HEK293T (cell line): ENCODE measurements at regions not wholly inside any gene's neighbourhood (a gene's known extent, or its start where the extent isn't known, plus 50 kb on each side); places are given as distances from the start of the nearest gene placed in this dataset.
A peak's percentile ranks its signal among the peaks of the same experiment; 100 is the strongest.

Experiments
- CTCF ChIA-PET: fragments of 350-600 bp; formaldehyde crosslinking; extraction: SDS; loops from one replicate; lab custom pipeline; 2021; ENCODE audit warnings: antibody characterized with exemption, inconsistent platforms; lab: Yijun Ruan, JAX
- POLR2A ChIA-PET: fragments of 350-600 bp; formaldehyde crosslinking; extraction: SDS; loops from one replicate; lab custom pipeline; 2020; ENCODE audit warnings: antibody characterized with exemption, inconsistent platforms; lab: Yijun Ruan, JAX
- DNase-seq: peaks from one replicate; pipeline ENCODE4 v3.0.0; 2012; ENCODE audit warnings: mixed read lengths; ENCODE audit errors: extremely low spot score
- ARNT ChIP-seq: fragments of 450-650 bp; IDR thresholded peaks from 2 replicates; pipeline ENCODE4 v1.6.1; 2017; ENCODE audit warnings: mild to moderate bottlenecking
- BHLHE40 ChIP-seq: fragments of 450-650 bp; IDR thresholded peaks from 2 replicates; pipeline ENCODE4 v1.6.1; 2016; ENCODE audit warnings: mild to moderate bottlenecking, moderate library complexity, borderline replicate concordance
- CTBP1 ChIP-seq: fragments of 450-650 bp; IDR thresholded peaks from 2 replicates; pipeline ENCODE4 v1.6.1; 2016; ENCODE audit warnings: borderline replicate concordance
- ELF4 ChIP-seq: fragments of 450-650 bp; IDR thresholded peaks from 2 replicates; pipeline ENCODE4 v1.6.1; 2017; ENCODE audit warnings: antibody characterized with exemption
- FOXA1 ChIP-seq: fragments of 450-650 bp; IDR thresholded peaks from 2 replicates; pipeline ENCODE4 v1.6.1; 2016; ENCODE audit warnings: mild to moderate bottlenecking
- FOXK2 ChIP-seq: fragments of 450-650 bp; IDR thresholded peaks from 2 replicates; pipeline ENCODE4 v1.6.1; 2016; ENCODE audit warnings: mild to moderate bottlenecking
- FOXM1 ChIP-seq: fragments of 450-650 bp; IDR thresholded peaks from 2 replicates; pipeline ENCODE4 v1.6.1; 2017; ENCODE audit warnings: mild to moderate bottlenecking, borderline replicate concordance
- HDGF ChIP-seq: fragments of 450-650 bp; IDR thresholded peaks from 2 replicates; pipeline ENCODE4 v1.6.1; 2017; ENCODE audit warnings: antibody characterized with exemption, borderline replicate concordance
- L3MBTL2 ChIP-seq: fragments of 450-650 bp; conservative IDR thresholded peaks from 2 replicates; pipeline ENCODE4 v1.6.1; 2016; ENCODE audit warnings: mild to moderate bottlenecking
- LEF1 ChIP-seq: fragments of 450-650 bp; IDR thresholded peaks from 2 replicates; pipeline ENCODE4 v1.6.1; 2017; ENCODE audit warnings: mild to moderate bottlenecking, borderline replicate concordance
- NFRKB ChIP-seq: fragments of 450-650 bp; IDR thresholded peaks from 2 replicates; pipeline ENCODE4 v1.6.1; 2016; ENCODE audit warnings: mild to moderate bottlenecking, moderate library complexity
- SP1 ChIP-seq: fragments of 450-650 bp; IDR thresholded peaks from 2 replicates; pipeline ENCODE4 v1.6.1; 2017
- SUZ12 ChIP-seq: fragments of 450-650 bp; IDR thresholded peaks from 2 replicates; pipeline ENCODE4 v1.6.1; 2016; ENCODE audit warnings: mild to moderate bottlenecking
- TARDBP ChIP-seq: fragments of 450-650 bp; IDR thresholded peaks from 2 replicates; pipeline ENCODE4 v1.6.1; 2016
- ZNF384 ChIP-seq: fragments of 450-650 bp; IDR thresholded peaks from 2 replicates; pipeline ENCODE4 v1.6.1; 2016
- TF ChIP-seq, protein P1 (sequence below): fragments of 450-650 bp; IDR thresholded peaks from 2 replicates; pipeline ENCODE4 v1.6.1; 2016

DNA sequence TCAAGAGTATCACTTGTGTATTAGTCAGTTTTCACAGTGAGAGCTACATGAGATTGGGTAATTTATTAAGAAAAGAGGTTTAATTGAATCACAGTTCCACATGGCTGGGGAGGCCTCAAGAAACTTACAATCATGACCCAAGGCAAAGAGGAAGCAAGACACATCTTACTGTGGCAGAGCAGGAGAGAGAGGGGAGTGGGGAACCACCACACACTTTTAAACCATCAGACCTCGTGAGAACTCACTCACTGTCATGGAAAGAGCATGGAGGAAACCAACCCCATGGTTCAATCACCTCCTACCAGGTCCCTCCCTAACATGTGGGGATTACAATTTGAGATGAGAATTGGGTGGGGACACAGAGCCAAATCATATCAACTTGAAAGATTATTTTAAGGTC, 522.9 kb downstream of the FLRT2 start:
- TF ChIP-seq CTBP1 (no peak), L3MBTL2 (no peak), ZNF384 (no peak), SP1 (no peak), ELF4 (no peak), ARNT (no peak), FOXM1 (no peak), SUZ12 (no peak), LEF1 (no peak), FOXK2 (no peak), NFRKB (no peak), HDGF (no peak), TARDBP (no peak), FOXA1 (no peak), BHLHE40 (no peak)
- POLR2A ChIA-PET: no interaction called here
- no peak for DNase-seq
- CTCF ChIA-PET: no interaction called here

DNA sequence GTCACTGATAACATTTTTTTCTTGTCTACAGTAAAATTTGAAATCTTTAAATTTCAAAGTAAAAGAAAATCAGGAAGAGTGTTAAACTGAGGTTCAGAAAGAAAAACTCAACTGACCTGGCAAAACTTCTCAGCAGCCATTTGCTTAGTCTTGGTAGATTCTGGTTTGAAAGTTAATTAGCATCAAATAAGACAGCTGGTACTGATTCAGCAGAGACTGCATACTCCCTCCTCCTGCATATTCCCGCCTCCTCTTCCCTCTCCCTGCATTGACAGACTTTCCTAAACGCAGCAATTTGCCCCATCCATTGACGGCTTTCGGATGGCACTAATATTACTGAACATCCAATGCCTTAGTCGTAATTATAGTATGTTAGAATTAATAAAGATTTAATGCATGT, 520.8 kb downstream of the FLRT2 start:
- TF ChIP-seq BHLHE40: no peak
- POLR2A ChIA-PET: no interaction called here
- CTCF ChIA-PET: no interaction called here
- no peak for DNase-seq

DNA sequence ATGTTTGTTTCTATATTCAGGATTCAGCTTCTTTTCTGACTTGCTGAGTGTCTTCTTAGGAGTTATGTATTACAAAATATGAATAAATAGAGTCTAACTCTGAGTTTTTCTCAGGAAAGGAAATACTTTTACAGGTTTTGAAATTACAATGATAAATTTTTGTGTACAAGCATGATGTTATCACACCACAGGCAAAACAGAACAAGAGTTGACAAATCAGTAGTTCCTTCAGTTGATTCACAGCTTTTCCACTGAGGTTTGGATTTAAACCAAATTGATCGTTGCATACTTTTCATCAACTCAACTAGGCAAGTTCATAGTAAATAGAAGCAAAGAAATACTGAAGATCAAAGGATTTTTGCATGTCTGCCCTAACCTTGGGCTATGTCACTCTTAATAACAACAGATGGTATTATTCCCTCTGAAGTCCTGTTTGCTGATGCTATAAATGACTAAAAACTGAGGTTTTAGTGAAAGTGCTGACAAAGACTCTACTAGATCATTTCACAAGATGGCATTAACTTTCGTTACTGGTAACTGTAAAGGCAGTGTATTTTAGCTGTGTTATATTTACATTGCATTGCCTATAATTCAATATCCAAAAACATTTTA, 520.2 kb downstream of the FLRT2 start:
- ChIA-PET CTCF (no interaction called here), POLR2A (no interaction called here)
- DNase-seq: no peak
- no peak for TF ChIP-seq L3MBTL2
- TF ChIP-seq FOXK2: no peak
- TF ChIP-seq BHLHE40: no peak
- TF ChIP-seq TARDBP: no peak
- no peak for TF ChIP-seq SUZ12
- no peak for TF ChIP-seq NFRKB
- no peak for TF ChIP-seq FOXA1
- no peak for TF ChIP-seq CTBP1
- no peak for TF ChIP-seq ELF4
- TF ChIP-seq, protein P1, sequence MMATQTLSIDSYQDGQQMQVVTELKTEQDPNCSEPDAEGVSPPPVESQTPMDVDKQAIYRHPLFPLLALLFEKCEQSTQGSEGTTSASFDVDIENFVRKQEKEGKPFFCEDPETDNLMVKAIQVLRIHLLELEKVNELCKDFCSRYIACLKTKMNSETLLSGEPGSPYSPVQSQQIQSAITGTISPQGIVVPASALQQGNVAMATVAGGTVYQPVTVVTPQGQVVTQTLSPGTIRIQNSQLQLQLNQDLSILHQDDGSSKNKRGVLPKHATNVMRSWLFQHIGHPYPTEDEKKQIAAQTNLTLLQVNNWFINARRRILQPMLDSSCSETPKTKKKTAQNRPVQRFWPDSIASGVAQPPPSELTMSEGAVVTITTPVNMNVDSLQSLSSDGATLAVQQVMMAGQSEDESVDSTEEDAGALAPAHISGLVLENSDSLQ: no peak
- TF ChIP-seq ZNF384: no peak
- no peak for TF ChIP-seq LEF1
- TF ChIP-seq ARNT: no peak
- TF ChIP-seq SP1: no peak
- no peak for TF ChIP-seq FOXM1
- TF ChIP-seq HDGF: no peak

DNA sequence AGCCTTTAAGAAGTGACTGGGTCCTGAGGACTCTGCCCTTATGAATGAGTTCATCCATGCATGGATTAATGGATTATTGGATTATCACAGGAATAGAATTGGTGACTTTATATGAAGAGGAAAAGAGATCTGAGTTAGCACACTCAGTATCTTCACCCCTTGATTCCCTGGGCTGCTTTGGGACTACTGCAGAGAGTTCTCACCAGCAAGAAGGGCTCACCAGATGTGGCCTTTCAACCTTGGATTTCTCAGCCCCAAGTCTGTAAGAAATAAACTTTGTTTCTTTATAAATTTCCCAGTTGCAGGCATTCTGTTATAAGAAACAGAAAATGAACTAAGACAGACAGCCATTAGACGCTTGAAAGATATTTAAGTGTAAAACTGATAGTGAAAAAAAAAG, 509.2 kb downstream of the FLRT2 start:
- POLR2A ChIA-PET: no interaction called here
- CTCF ChIA-PET: no interaction called here
- TF ChIP-seq ZNF384 (no peak), ARNT (no peak), TARDBP (no peak), HDGF (no peak), FOXM1 (no peak), FOXA1 (no peak), LEF1 (no peak), NFRKB (no peak), FOXK2 (no peak), SP1 (no peak), BHLHE40 (no peak), ELF4 (no peak), L3MBTL2 (no peak), SUZ12 (no peak), CTBP1 (no peak)
- TF ChIP-seq, protein P1: no peak
- DNase-seq: no peak

DNA sequence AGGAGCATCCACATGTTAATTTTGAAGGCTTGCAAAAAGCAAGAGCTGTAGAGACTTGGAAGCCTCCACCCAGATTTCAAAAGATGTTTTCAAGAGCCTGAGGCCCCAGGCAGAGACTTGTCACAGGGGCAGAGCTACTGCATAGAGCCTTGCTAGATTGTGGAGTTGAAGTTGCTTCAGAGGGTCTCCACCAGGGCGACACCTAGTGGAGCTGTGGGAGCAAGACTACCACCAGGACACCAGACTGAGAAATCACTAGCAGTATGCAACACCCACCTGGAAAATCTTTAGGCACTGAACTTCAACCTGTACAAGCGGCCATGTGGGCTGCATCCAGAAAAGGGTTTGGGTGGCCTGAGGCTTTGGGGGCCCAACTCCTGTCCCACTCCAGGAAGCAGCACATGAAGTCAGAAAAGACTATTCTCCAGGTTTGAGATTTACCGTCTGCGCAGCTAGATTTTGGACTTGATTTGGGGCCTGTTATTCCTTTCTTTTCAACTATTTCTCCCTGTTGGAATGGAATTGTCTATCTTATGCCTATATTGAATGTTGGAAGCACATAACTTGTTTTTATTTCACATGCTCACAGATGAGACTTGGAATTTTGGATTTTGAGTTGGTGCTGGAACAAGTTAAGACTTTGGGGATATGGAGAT, 508.6 kb downstream of the FLRT2 start:
- ChIA-PET POLR2A (no interaction called here), CTCF (no interaction called here)
- no peak for TF ChIP-seq ELF4
- no peak for TF ChIP-seq FOXM1
- TF ChIP-seq TARDBP: no peak
- no peak for TF ChIP-seq HDGF
- TF ChIP-seq NFRKB: no peak
- no peak for TF ChIP-seq ZNF384
- no peak for TF ChIP-seq L3MBTL2
- TF ChIP-seq BHLHE40: no peak
- no peak for TF ChIP-seq FOXK2
- no peak for TF ChIP-seq SP1
- TF ChIP-seq CTBP1: no peak
- TF ChIP-seq ARNT: no peak
- no peak for TF ChIP-seq SUZ12
- TF ChIP-seq FOXA1: no peak
- TF ChIP-seq, protein P1: no peak
- TF ChIP-seq LEF1: no peak
- peak; percentile 37 for DNase-seq
